IMR-90 (cell line): ENCODE measurements at regions not wholly inside any gene's neighbourhood (a gene's known extent, or its start where the extent isn't known, plus 50 kb on each side); places are given as distances from the start of the nearest gene placed in this dataset.

ENCODE experiments used
- ATAC-seq: fragments of 200-7000 bp; cut with Tn5 transposase; 2 replicates; pipeline ENCODE4 v1.9.1; 2020; ENCODE audit warnings: low read depth, mild to moderate bottlenecking, moderate library complexity
- BruUV-seq: library from RNA; stranded (reverse); fragments of 400-500 nt; replicated peaks from 2 replicates; lab custom pipeline; 2021; lab: Mats Ljungman, UMichigan
- CTCF ChIA-PET: fragments of 300-600 bp; formaldehyde crosslinking; extraction: SDS; loops from one replicate; lab custom pipeline; 2021; ENCODE audit warnings: antibody characterized with exemption; lab: Yijun Ruan, JAX
- POLR2A ChIA-PET: fragments of 300-600 bp; sonication (Branson Sonifier 250); formaldehyde crosslinking; loops from one replicate; lab custom pipeline; 2022; ENCODE audit warnings: antibody characterized with exemption; ENCODE audit not compliant: unreplicated experiment; lab: Charles Lee
- DNase-seq: peaks from one replicate; pipeline ENCODE4 v3.0.0; 2013
- H2AFZ ChIP-seq: replicated peaks from 2 replicates; pipeline ENCODE3; 2013; ENCODE audit warnings: low read length, mild to moderate bottlenecking; ENCODE audit not compliant: poor library complexity
- H2AK5ac ChIP-seq: 2 replicates; pipeline ENCODE4 v1.6.1; 2013; ENCODE audit warnings: low read depth, low read length, inconsistent platforms
- H2AK9ac ChIP-seq: replicated peaks from 2 replicates; pipeline ENCODE3; 2013; ENCODE audit warnings: mild to moderate bottlenecking, low read depth, low read length, moderate library complexity; ENCODE audit not compliant: poor library complexity
- H2BK120ac ChIP-seq: 2 replicates; pipeline ENCODE4 v1.6.1; 2013; ENCODE audit warnings: low read depth, low read length, inconsistent platforms
- H2BK15ac ChIP-seq: 3 replicates; pipeline ENCODE4 v1.6.1; 2013; ENCODE audit warnings: low read depth, low read length, inconsistent platforms
- H2BK20ac ChIP-seq: 2 replicates; pipeline ENCODE4 v1.6.1; 2013; ENCODE audit warnings: low read depth, mild to moderate bottlenecking, inconsistent platforms, low read length, moderate library complexity
- H2BK5ac ChIP-seq: 2 replicates; pipeline ENCODE4 v1.6.1; 2013; ENCODE audit warnings: mild to moderate bottlenecking, low read depth, low read length, inconsistent platforms; ENCODE audit not compliant: poor library complexity, severe bottlenecking
- H3K14ac ChIP-seq: replicated peaks from 2 replicates; pipeline ENCODE4 v1.6.1; 2013; ENCODE audit warnings: low read depth, low read length, inconsistent platforms
- H3K18ac ChIP-seq: 2 replicates; pipeline ENCODE4 v1.6.1; 2013; ENCODE audit warnings: low read depth, low read length, control low read depth
- H3K23ac ChIP-seq: 2 replicates; pipeline ENCODE4 v1.6.1; 2013; ENCODE audit warnings: low read depth, low read length, inconsistent platforms
- H3K27ac ChIP-seq: 2 replicates; pipeline ENCODE4 v1.5.1; 2013; ENCODE audit warnings: mild to moderate bottlenecking, control low read depth, low read length; ENCODE audit not compliant: insufficient read depth
- H3K27me3 ChIP-seq: 2 replicates; pipeline ENCODE4 v1.6.1; 2013; ENCODE audit warnings: low read length; ENCODE audit not compliant: control insufficient read depth, insufficient read depth
- H3K36me3 ChIP-seq: 2 replicates; pipeline ENCODE4 v1.6.1; 2013; ENCODE audit warnings: low read length, mixed read lengths; ENCODE audit not compliant: control insufficient read depth, insufficient read depth
- H3K4ac ChIP-seq: 2 replicates; pipeline ENCODE4 v1.6.1; 2013; ENCODE audit warnings: low read depth, low read length, inconsistent platforms
- H3K4me1 ChIP-seq: 2 replicates; pipeline ENCODE4 v1.6.1; 2013; ENCODE audit warnings: low read length, mixed read lengths; ENCODE audit not compliant: control insufficient read depth, insufficient read depth
- H3K4me2 ChIP-seq: 2 replicates; pipeline ENCODE4 v1.6.1; 2013; ENCODE audit warnings: low read depth, mild to moderate bottlenecking, control low read depth, low read length, moderate library complexity
- H3K4me3 ChIP-seq: 2 replicates; pipeline ENCODE4 v1.5.1; 2013; ENCODE audit warnings: low read depth, mild to moderate bottlenecking, control low read depth, low read length, moderate library complexity; ENCODE audit not compliant: insufficient read depth
- H3K56ac ChIP-seq: 2 replicates; pipeline ENCODE4 v1.6.1; 2013; ENCODE audit warnings: low read length, inconsistent platforms; ENCODE audit not compliant: insufficient read depth; ENCODE audit errors: extremely low read depth
- H3K79me1 ChIP-seq, 2 experiments: 2 replicates each; pipeline ENCODE4 v1.6.1; 2013; ENCODE audit warnings: low read length in 2 of 2, inconsistent platforms in 1 of 2, low read depth in 1 of 2
- H3K9ac ChIP-seq: 2 replicates; pipeline ENCODE4 v1.6.1; 2013; ENCODE audit warnings: low read depth, low read length, control low read depth
- H3K9me1 ChIP-seq: 2 replicates; pipeline ENCODE4 v1.6.1; 2013; ENCODE audit warnings: low read length, inconsistent platforms; ENCODE audit not compliant: insufficient read depth
- H3K9me3 ChIP-seq: 2 replicates; pipeline ENCODE4 v1.6.1; 2013; ENCODE audit warnings: low read length; ENCODE audit not compliant: control insufficient read depth, insufficient read depth
- H4K20me1 ChIP-seq: 2 replicates; pipeline ENCODE4 v1.6.1; 2013; ENCODE audit warnings: low read length, inconsistent platforms; ENCODE audit not compliant: insufficient read depth
- H4K5ac ChIP-seq: 2 replicates; pipeline ENCODE4 v1.6.1; 2013; ENCODE audit warnings: mild to moderate bottlenecking, low read depth, low read length, control low read depth
- H4K8ac ChIP-seq, 2 experiments: 2 replicates each; pipeline ENCODE4 v1.6.1; 2013; ENCODE audit warnings: low read depth in 2 of 2, low read length in 2 of 2, control low read depth in 1 of 2, inconsistent platforms in 1 of 2
- H4K91ac ChIP-seq: 2 replicates; pipeline ENCODE4 v1.6.1; 2013; ENCODE audit warnings: low read depth, low read length, inconsistent platforms; ENCODE audit not compliant: insufficient read depth
- BHLHE40 ChIP-seq: fragments of 150-350 bp; IDR thresholded peaks from 2 replicates; pipeline ENCODE4 v1.6.1; 2016; ENCODE audit warnings: mild to moderate bottlenecking, low read depth, low read length
- CHD1 ChIP-seq: IDR thresholded peaks from 2 replicates; pipeline ENCODE4 v1.6.1; 2012; ENCODE audit warnings: low read depth, low read length, improper control_type of control experiment
- ELK1 ChIP-seq: fragments of 150-350 bp; IDR thresholded peaks from 2 replicates; pipeline ENCODE4 v1.6.1; 2016; ENCODE audit warnings: low read depth, mild to moderate bottlenecking, low read length, moderate library complexity, borderline replicate concordance
- MAZ ChIP-seq: IDR thresholded peaks from 2 replicates; pipeline ENCODE4 v1.6.1; 2012; ENCODE audit warnings: low read depth, mild to moderate bottlenecking, low read length, improper control_type of control experiment, moderate library complexity, borderline replicate concordance
- MXI1 ChIP-seq: IDR thresholded peaks from 2 replicates; pipeline ENCODE4 v1.6.1; 2012; ENCODE audit warnings: low read depth, mild to moderate bottlenecking, low read length, moderate library complexity, borderline replicate concordance
- POLR2A ChIP-seq: IDR thresholded peaks from 2 replicates; pipeline ENCODE4 v1.6.1; 2012; ENCODE audit warnings: mild to moderate bottlenecking, low read depth, low read length
- RAD21 ChIP-seq: IDR thresholded peaks from 2 replicates; pipeline ENCODE4 v1.6.1; 2012; ENCODE audit warnings: low read length, improper control_type of control experiment
- RCOR1 ChIP-seq: IDR thresholded peaks from 2 replicates; pipeline ENCODE4 v1.6.1; 2012; ENCODE audit warnings: mild to moderate bottlenecking, low read length, improper control_type of control experiment; ENCODE audit not compliant: insufficient replicate concordance
- SMC3 ChIP-seq: fragments of 150-350 bp; IDR thresholded peaks from 2 replicates; pipeline ENCODE4 v1.6.1; 2016; ENCODE audit warnings: low read depth, mild to moderate bottlenecking, antibody characterized with exemption, low read length, moderate library complexity
- WGBS, 2 experiments: methylation state at CpG; one replicate each; pipeline versions ENCODE4 v1.1.5 to v1.1.7; 2013; ENCODE audit warnings: missing lambda C conversion rate in 2 of 2; ENCODE audit not compliant: insufficient read length in 1 of 2; ENCODE audit errors: extremely low coverage in 2 of 2; 5-methylcytosine and 5-hydroxymethylcytosine counted together
- dilution Hi-C: fragments of 300-500 bp; cut with HindIII; formaldehyde crosslinking; loops from one replicate; pipeline ENCODE4 v1.14.3; 2018; ENCODE audit warnings: low sequenced_read_pairs; ENCODE audit not compliant: unreplicated experiment
- in situ Hi-C: fragments of 300-500 bp; cut with MboI; formaldehyde crosslinking; loops from 3 replicates; pipeline ENCODE4 v1.14.3; 2019; ENCODE audit warnings: low sequenced_read_pairs, inconsistent platforms, mixed read lengths
- intact Hi-C: fragments of 100-400 bp; cut with micrococcal nuclease; formaldehyde crosslinking; loops from 2 replicates; pipeline ENCODE4 v1.10.0; 2022

DNA sequence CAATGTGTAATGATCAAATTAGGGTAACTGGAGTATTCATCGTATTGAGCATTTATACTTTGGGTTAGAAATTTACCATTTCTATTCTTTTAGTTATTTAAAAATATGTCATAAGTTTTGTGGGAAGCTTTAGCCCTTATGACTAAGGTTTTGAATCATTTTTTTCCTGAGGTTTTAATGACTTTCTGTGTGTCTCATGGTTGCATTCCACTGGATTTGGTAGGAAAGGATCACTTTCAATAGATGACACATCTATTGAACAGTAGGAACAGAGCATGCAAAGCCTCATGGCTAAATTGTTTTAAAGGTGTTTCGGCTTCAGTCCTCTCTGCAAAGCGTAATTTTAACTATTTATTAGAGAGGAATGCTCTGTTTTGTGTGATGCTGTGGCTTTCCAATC lies 512.4 kb upstream of the CHD1 start:
- Histone ChIP-seq H3K27me3 (no peaks in the 10 kb centered on the region), H3K9ac (no peak overlapping the region), H4K5ac (no peak overlapping the region), H3K9me3 (peaks cover 11% of the 10 kb centered on the region; the same call in 1 of the 2 replicates), H2AK5ac (no peak overlapping the region), H3K56ac (no peak overlapping the region), H3K27ac (no peak overlapping the region), H2AK9ac (no peak overlapping the region), H2AFZ (no peak overlapping the region), H3K36me3 (no peaks in the 10 kb centered on the region), H3K79me1 (no peaks in the 10 kb centered on the region), H2BK15ac (no peak overlapping the region), H3K4ac (no peak overlapping the region), H3K4me3 (no peak overlapping the region), H2BK120ac (no peak overlapping the region), H3K4me1 (no peaks in the 10 kb centered on the region), H4K20me1 (no peaks in the 10 kb centered on the region), H3K14ac (no peak overlapping the region), H3K18ac (no peak overlapping the region), H3K4me2 (no peak overlapping the region), H4K8ac (no peak overlapping the region), H2BK5ac (no peak overlapping the region), H3K9me1 (no peaks in the 10 kb centered on the region), H3K23ac (no peak overlapping the region), H4K91ac (no peak overlapping the region), H2BK20ac (no peak overlapping the region)
- ChIA-PET POLR2A (no interaction called here), CTCF (no interaction called here)
- TF ChIP-seq MXI1 (no peak), RCOR1 (no peak), BHLHE40 (no peak), ELK1 (no peak), POLR2A (no peak), CHD1 (no peak), SMC3 (no peak), MAZ (no peak), RAD21 (no peak)
- no TSS peak for BruUV-seq
- intact Hi-C loops (no loop called here), in situ Hi-C loops (no loop called here), dilution Hi-C loops (no loop called here)
- ATAC-seq: no peak
- DNase-seq: no peak
- no CpG with 5 or more reads among the region's 3 CpGs for WGBS, 2 experiments
